ENCODE measurements at regions not wholly inside any gene's neighbourhood (a gene's known extent, or its start where the extent isn't known, plus 50 kb on each side); places are given as distances from the start of the nearest gene placed in this dataset.
"Not testable (repeated sequence)": the region's sequence is repeated elsewhere in the genome, so short reads cannot be mapped to it uniquely, and the experiment has no call there.

DNA sequence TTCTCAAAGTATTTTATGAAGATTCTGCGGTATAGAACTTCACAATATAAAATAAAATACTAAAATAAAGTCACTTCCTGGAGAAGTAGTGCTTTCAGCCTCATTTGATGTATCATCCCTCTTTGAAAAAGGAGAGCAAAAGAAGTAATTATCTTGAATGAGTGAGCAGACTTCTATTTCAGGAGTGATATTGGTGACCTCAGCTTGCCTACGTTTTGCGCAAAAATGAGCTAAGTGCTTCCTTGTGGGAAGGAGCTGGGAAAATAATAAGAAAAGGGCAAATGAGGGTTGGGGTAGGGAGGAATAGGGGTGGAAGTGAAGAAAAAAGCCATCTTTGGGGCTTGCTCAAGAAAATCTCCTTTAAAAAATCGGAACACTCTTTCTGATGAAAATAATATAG is 1773.6 kb downstream of the OLFM4 start:
- DNase-seq (ENCODE audit: low read depth, low spot score) (no peak), FAIRE-seq (no peak)
- H3K9me3 ChIP-seq (replicated peaks; ENCODE audit: control insufficient read depth, insufficient read depth, low read length) = peaks cover 4% of the 10 kb centered on the region
- no peak overlapping the region for H2AFZ ChIP-seq (ENCODE audit: low read depth, low read length)
- H4K20me1 ChIP-seq (replicated peaks; ENCODE audit: control insufficient read depth, extremely low read depth, insufficient read depth, low read length) = no peaks in the 10 kb centered on the region
- no peaks in the 10 kb centered on the region for H3K79me2 ChIP-seq (ENCODE audit: control insufficient read depth, insufficient read depth, low read length)
- H3K36me3 ChIP-seq (ENCODE audit: control insufficient read depth in 2 of 2, extremely low read depth in 1 of 2, insufficient read depth in 2 of 2, low read length in 2 of 2) = no peaks in the 10 kb centered on the region
- ChIA-PET CTCF (no interaction called here), POLR2A (no interaction called here)
- no peaks in the 10 kb centered on the region for H3K27me3 ChIP-seq (ENCODE audit: control insufficient read depth in 2 of 2, insufficient read depth in 2 of 2, low read length in 2 of 2)
- no peaks in the 10 kb centered on the region for H3K4me1 ChIP-seq (ENCODE audit: control insufficient read depth, extremely low read depth, insufficient read depth, low read length)
- H3K9me1 ChIP-seq (replicated peaks; ENCODE audit: control insufficient read depth, extremely low read depth, insufficient read depth, low read length) = no peaks in the 10 kb centered on the region
- no TSS peak for BruUV-seq (replicated peaks)
- intact Hi-C loops (cut with micrococcal nuclease) (no loop called here), dilution Hi-C loops (cut with MboI; ENCODE audit: extremely low pct_ligation_motif_present, low sequenced_read_pairs) (no loop called here)
- no peak overlapping the region for H3K4me2 ChIP-seq (ENCODE audit: insufficient read depth, low read length)
- H3K4me3 ChIP-seq (replicated peaks in 1 of 3; ENCODE audit: insufficient read depth in 1 of 3, low read depth in 1 of 3, low read length in 3 of 3) = no peak overlapping the region
- no peak overlapping the region for H3K9ac ChIP-seq (replicated peaks; ENCODE audit: extremely low read depth, insufficient read depth, low read length)
- TF ChIP-seq, protein P1, sequence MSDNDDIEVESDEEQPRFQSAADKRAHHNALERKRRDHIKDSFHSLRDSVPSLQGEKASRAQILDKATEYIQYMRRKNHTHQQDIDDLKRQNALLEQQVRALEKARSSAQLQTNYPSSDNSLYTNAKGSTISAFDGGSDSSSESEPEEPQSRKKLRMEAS (IDR thresholded peaks at IDR 0.05; ENCODE audit: insufficient read depth, insufficient read length) = no peak
- H3K27ac ChIP-seq (ENCODE audit: insufficient read depth, low read depth, low read length) = no peak overlapping the region

DNA sequence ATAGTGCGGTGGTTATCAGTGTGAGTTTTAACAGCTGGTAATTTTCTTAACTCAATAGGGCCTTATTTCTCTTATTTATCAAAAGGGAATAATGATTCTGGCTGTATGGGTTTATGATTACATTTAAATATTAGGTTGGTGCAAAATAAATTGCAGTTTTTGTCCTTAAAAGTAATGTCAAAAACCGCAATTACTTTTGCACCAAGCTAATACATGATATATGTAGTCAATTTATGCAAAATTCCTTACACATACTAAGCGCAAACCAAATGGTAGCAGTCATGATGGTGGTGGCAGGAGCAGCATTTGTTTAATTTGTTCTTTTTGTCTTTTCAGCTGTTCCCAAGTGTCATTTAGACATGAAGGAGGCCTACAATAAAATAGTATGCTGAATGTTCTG is 1777.1 kb downstream of the OLFM4 start:
- Histone ChIP-seq H3K4me2 (ENCODE audit: insufficient read depth, low read length) (no peak overlapping the region), H2AFZ (ENCODE audit: low read depth, low read length) (no peak overlapping the region), H4K20me1 (replicated peaks; ENCODE audit: control insufficient read depth, extremely low read depth, insufficient read depth, low read length) (no peaks in the 10 kb centered on the region), H3K27ac (ENCODE audit: insufficient read depth, low read depth, low read length) (no peak overlapping the region), H3K9me3 (replicated peaks; ENCODE audit: control insufficient read depth, insufficient read depth, low read length) (peaks cover 4% of the 10 kb centered on the region), H3K36me3 (ENCODE audit: control insufficient read depth in 2 of 2, extremely low read depth in 1 of 2, insufficient read depth in 2 of 2, low read length in 2 of 2) (no peaks in the 10 kb centered on the region), H3K9me1 (replicated peaks; ENCODE audit: control insufficient read depth, extremely low read depth, insufficient read depth, low read length) (no peaks in the 10 kb centered on the region), H3K4me1 (ENCODE audit: control insufficient read depth, extremely low read depth, insufficient read depth, low read length) (no peaks in the 10 kb centered on the region), H3K79me2 (ENCODE audit: control insufficient read depth, insufficient read depth, low read length) (no peaks in the 10 kb centered on the region), H3K4me3 (replicated peaks in 1 of 3; ENCODE audit: insufficient read depth in 1 of 3, low read depth in 1 of 3, low read length in 3 of 3) (no peak overlapping the region), H3K9ac (replicated peaks; ENCODE audit: extremely low read depth, insufficient read depth, low read length) (no peak overlapping the region), H3K27me3 (ENCODE audit: control insufficient read depth in 2 of 2, insufficient read depth in 2 of 2, low read length in 2 of 2) (no peaks in the 10 kb centered on the region)
- intact Hi-C loops (cut with micrococcal nuclease) = no loop called here
- BruUV-seq (replicated peaks) = no TSS peak
- CTCF ChIA-PET = no interaction called here
- DNase-seq (ENCODE audit: low read depth, low spot score) = no peak
- TF ChIP-seq, protein P2, sequence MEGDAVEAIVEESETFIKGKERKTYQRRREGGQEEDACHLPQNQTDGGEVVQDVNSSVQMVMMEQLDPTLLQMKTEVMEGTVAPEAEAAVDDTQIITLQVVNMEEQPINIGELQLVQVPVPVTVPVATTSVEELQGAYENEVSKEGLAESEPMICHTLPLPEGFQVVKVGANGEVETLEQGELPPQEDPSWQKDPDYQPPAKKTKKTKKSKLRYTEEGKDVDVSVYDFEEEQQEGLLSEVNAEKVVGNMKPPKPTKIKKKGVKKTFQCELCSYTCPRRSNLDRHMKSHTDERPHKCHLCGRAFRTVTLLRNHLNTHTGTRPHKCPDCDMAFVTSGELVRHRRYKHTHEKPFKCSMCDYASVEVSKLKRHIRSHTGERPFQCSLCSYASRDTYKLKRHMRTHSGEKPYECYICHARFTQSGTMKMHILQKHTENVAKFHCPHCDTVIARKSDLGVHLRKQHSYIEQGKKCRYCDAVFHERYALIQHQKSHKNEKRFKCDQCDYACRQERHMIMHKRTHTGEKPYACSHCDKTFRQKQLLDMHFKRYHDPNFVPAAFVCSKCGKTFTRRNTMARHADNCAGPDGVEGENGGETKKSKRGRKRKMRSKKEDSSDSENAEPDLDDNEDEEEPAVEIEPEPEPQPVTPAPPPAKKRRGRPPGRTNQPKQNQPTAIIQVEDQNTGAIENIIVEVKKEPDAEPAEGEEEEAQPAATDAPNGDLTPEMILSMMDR (IDR thresholded peaks at IDR 0.05; ENCODE audit: extremely low read depth in 1 of 2, insufficient read depth in 1 of 2, low read depth in 1 of 2, low read length in 2 of 2) = no peak
- TF ChIP-seq GATA2 (IDR thresholded peaks at IDR 0.05; ENCODE audit: insufficient read depth, insufficient read length, low read depth, low read length) = no peak
- TF ChIP-seq POLR2A (IDR thresholded peaks at IDR 0.05; ENCODE audit: low read depth, low read length) = no peak
- TF ChIP-seq JUN (IDR thresholded peaks at IDR 0.05; ENCODE audit: borderline replicate concordance, insufficient read depth, insufficient read length, low read depth) = no peak
- no peak for TF ChIP-seq EZH2 (IDR thresholded peaks at IDR 0.05; ENCODE audit: borderline replicate concordance, low read depth, low read length, severe bottlenecking)
- TF ChIP-seq MYC (IDR thresholded peaks at IDR 0.05; ENCODE audit: low read depth, low read length) = no peak
- no peak for TF ChIP-seq FOS (IDR thresholded peaks at IDR 0.05; ENCODE audit: borderline replicate concordance, insufficient read depth, low read length)
- no peak for TF ChIP-seq POLR2AphosphoS5 (IDR thresholded peaks at IDR 0.05; ENCODE audit: insufficient read depth, low read depth, low read length)
- TF ChIP-seq, protein P1 (IDR thresholded peaks at IDR 0.05; ENCODE audit: insufficient read depth, insufficient read length) = no peak
- POLR2A ChIA-PET = no interaction called here
- FAIRE-seq = no peak
- dilution Hi-C loops (cut with MboI; ENCODE audit: extremely low pct_ligation_motif_present, low sequenced_read_pairs) = no loop called here

DNA sequence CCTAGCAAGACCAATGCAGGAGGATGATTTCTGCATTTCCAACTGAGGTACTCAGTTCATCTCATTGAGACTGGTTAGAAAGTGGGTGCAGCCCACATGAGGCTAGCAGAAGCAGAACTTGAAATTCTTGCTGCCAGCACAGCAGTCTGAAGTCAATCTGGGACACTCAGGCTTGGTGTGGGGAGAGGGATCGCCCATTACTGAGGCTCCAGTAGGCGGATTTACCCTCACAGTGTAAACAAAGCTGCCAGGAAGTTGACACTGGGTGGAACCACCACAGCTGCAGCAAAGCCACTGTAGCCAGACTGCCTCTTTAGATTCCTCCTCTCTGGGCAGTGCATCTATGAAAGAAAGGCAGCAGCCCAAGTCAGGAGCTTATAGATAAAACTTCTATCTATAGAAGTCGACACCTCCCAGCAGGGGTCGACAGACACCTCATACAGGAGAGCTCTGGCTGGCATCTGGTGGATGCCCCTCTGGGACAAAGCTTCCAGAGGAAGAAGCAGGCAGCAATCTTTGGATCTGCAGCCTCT is 1793.4 kb downstream of the OLFM4 start:
- DNase-seq (ENCODE audit: low read depth, low spot score); H3K9me1 ChIP-seq (replicated peaks; ENCODE audit: control insufficient read depth, extremely low read depth, insufficient read depth, low read length); H3K4me2 ChIP-seq (ENCODE audit: insufficient read depth, low read length); H3K9ac ChIP-seq (replicated peaks; ENCODE audit: extremely low read depth, insufficient read depth, low read length); H3K9me3 ChIP-seq (replicated peaks; ENCODE audit: control insufficient read depth, insufficient read depth, low read length); BruUV-seq (replicated peaks); intact Hi-C loops (cut with micrococcal nuclease); H4K20me1 ChIP-seq (replicated peaks; ENCODE audit: control insufficient read depth, extremely low read depth, insufficient read depth, low read length); H3K27ac ChIP-seq (ENCODE audit: insufficient read depth, low read depth, low read length); H3K27me3 ChIP-seq (ENCODE audit: control insufficient read depth in 2 of 2, insufficient read depth in 2 of 2, low read length in 2 of 2); H3K79me2 ChIP-seq (ENCODE audit: control insufficient read depth, insufficient read depth, low read length); dilution Hi-C loops (cut with MboI; ENCODE audit: extremely low pct_ligation_motif_present, low sequenced_read_pairs); H3K4me1 ChIP-seq (ENCODE audit: control insufficient read depth, extremely low read depth, insufficient read depth, low read length); POLR2A ChIA-PET; CTCF ChIA-PET; H2AFZ ChIP-seq (ENCODE audit: low read depth, low read length); FAIRE-seq; H3K36me3 ChIP-seq (ENCODE audit: control insufficient read depth in 2 of 2, extremely low read depth in 1 of 2, insufficient read depth in 2 of 2, low read length in 2 of 2); H3K4me3 ChIP-seq (replicated peaks in 1 of 3; ENCODE audit: insufficient read depth in 1 of 3, low read depth in 1 of 3, low read length in 3 of 3): not testable (repeated sequence)
